ENCODE measurements at regions not wholly inside any gene's neighbourhood (a gene's known extent, or its start where the extent isn't known, plus 50 kb on each side); places are given as distances from the start of the nearest gene placed in this dataset.

- DNase-seq: no peak
These were observed 111.9 kb upstream of the CDH2 start for GRCh38 chr18:28288784-28289183.

DNA sequence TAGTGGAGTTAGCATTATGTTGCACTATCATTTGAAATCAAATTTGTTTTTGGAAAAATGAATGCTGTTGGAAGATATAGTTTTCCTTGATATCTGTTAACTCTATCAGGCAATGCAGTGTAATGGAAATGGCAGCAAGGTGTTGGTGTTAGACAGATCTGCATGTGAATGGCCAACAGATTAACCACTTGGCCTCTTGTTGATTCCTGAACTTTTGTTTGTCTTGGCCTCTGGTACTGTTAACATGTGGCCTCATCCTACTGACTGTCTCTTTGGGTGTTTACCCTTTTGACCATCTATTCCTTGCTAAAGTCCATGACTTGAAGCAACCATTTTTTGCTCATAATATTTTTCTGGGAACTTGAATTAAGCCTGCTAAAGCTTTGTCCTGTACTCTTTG, 110.2 kb upstream of the CDH2 start:
- no peak for DNase-seq

- no peak for DNase-seq
These were observed 107.2 kb upstream of the CDH2 start for GRCh38 chr18:28284132-28284531.

GRCh38 chr18:28281400-28281799, 104.5 kb upstream of the CDH2 start:
- no peak for DNase-seq

DNA sequence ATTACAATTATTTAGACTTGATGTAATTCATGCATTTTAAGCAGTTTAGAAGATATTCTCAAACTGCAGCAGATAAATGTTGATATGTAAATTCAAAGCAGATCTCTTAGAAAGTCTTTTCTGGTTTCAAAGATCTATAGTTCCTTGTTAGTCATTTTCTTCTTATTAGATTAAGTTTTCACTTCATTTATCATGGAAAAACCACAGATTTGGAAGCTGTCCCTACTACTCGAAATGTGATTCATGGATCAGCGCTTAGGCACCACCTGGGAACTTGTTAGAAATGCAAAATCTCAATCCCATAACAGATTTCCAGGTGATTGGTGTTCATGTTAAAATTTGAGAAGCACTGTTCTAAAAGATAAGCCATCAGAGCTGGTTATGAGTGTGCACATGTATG, 92.8 kb upstream of the CDH2 start:
- no peak for DNase-seq

- no peak for DNase-seq
These were observed 91.1 kb upstream of the CDH2 start for GRCh38 chr18:28267878-28268625.

GRCh38 chr18:28267276-28267675, 90.3 kb upstream of the CDH2 start:
- DNase-seq: no peak

DNA sequence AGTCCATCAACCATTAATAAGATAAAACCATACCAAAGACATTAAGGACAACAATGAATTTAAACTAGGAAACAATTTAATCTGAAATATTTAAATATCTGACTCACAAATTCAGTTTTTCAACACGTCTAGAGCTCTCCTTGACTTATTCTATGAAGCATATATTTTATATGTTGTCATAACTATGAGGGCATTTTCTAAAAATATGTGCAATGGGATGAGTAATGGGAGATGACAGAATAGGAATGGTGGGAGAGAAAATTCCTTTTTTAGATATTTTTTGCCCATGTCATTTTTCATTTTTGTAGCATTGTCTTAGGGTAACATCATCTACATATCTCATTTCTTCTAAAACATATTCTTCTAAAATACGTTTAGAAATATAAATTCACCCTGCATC, 79.2 kb upstream of the CDH2 start:
- DNase-seq: no peak

DNA sequence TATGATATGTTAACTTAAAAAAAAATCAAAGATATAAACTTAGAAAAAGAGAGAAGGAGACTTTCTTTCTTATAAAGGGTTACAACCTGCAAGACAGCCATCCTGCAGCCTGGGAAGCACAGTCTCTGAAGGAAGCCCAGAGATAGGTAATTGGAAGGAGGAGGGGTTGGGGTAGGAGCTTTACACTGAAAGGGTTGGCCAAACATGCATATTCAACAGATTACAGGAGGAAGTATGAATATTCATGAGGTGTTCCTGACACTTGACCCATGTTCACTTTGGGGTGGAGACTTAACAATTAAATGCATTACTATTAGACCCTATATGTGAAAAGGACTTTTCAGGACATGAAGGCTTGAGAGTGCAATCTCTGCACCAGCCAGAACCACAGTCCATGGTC, 71.7 kb upstream of the CDH2 start:
- DNase-seq: no peak

GRCh38 chr18:28240626-28241025, 63.7 kb upstream of the CDH2 start:
- peak in 1 of 2 experiments; percentile 1 for DNase-seq

DNA sequence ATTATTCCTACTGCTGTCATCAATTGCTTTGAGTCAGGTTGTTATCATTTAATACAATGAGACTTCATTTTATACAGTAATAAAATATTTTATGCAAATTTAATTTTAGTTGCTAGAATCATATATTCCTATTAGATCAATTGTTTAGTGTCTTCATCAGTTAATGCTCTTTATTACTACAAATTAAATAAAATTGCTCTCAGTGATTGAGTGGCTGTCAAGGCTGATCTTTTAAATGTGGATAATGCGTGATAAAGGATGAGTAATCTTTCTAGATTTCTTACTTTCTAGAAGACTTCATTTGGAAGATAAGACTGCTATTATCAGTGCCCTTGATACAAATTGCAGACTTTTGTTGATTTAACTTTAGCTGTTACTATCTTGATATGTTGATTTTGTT, 59.6 kb upstream of the CDH2 start:
- DNase-seq: no peak
